Left kidney (tissue), 1 donor: ENCODE measurements at regions not wholly inside any gene's neighbourhood (a gene's known extent, or its start where the extent isn't known, plus 50 kb on each side); places are given as distances from the start of the nearest gene placed in this dataset.

Experiments used
- DNase-seq: peaks from one replicate; pipeline ENCODE4 v3.0.0-alpha.2; 2013

GRCh38 chr14:53807542-53807941, 149.1 kb downstream of the BMP4 start:
- DNase-seq, result no peak

DNA sequence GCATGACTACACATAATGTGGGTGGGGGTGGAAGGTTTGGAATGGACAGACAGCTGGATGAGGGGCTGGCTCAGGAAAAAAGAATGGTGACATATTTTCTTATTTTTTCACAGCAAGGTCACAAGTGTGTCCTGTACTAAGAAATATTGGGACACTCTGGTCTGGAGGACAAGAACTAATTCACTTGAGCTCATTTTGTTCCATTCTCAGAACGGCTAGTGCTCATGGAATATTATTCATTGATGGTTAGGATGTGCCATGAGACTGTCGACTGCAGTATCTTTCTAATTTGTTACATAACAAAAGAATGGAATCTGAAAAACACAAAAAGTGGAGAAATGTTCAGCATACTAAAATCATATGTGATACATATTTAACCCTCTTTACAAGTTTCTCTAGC, 149.5 kb downstream of the BMP4 start:
- no peak for DNase-seq

GRCh38 chr14:53796734-53797133, 159.9 kb downstream of the BMP4 start:
- no peak for DNase-seq

GRCh38 chr14:53793790-53794505, 162.7 kb downstream of the BMP4 start:
- DNase-seq, result no peak

GRCh38 chr14:53792909-53793308, 163.7 kb downstream of the BMP4 start:
- no peak for DNase-seq

DNA sequence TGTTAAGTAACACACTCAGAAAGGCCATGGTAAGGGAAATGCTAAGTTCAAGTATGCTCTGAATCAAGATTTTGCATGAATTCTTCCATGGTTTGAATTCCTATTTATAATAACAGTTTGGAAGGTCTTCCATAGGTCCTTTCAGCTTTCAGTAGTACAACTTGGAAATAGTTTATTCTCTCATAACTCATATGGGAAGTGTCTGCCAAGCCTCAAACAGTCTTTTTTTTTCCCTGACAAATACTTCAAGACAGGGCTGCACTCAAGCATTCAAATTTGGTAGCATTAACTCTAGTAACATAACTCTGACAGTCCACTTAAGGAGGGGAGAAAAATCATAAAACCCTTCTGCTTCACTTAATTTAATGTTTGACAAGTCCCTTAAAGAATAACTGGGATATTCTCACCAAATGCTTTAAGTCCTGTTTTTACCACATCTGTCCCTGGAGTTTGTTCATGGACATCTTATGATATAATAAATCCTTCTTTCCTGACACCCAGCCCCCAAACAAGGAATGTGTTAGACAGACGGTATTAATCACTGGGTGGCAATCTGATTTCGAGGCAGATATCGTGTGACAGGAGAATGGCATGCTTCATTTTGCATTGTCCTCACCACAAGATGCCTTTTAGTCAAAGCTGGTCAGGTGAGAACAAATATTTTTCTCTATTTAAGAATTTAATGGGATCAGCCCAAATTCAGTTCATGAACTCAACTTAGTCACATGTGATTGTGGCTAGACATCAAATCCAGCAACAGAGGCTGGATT, 165.7 kb downstream of the BMP4 start:
- DNase-seq, result no peak

GRCh38 chr14:53788566-53788965, 168.1 kb downstream of the BMP4 start:
- DNase-seq, result no peak

- no peak for DNase-seq
Measured at GRCh38 chr14:53786045-53786444, 170.6 kb downstream of the BMP4 start.

GRCh38 chr14:53784688-53785087, 171.9 kb downstream of the BMP4 start:
- no peak for DNase-seq

DNA sequence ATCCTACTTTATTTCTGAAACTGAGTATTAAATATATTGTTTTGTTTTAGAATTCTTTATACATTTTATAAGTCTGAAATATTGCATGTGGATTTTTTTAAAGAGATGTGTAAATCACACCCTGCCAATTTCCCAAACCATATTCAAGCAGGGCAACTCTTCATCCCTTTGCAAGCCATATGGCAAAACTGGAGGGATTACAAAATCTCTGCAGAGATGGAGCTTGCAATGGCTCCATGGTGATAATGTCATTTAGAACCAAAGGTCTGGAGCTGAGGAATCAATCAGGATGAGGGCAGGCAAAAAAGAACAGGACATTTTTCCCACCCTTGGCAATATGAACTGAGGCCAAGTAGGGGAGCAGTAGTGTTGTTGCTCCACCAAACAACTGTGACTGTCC, 173.4 kb downstream of the BMP4 start:
- DNase-seq, result no peak

- no peak for DNase-seq
Measured at GRCh38 chr14:53780051-53780555, 176.5 kb downstream of the BMP4 start.

DNA sequence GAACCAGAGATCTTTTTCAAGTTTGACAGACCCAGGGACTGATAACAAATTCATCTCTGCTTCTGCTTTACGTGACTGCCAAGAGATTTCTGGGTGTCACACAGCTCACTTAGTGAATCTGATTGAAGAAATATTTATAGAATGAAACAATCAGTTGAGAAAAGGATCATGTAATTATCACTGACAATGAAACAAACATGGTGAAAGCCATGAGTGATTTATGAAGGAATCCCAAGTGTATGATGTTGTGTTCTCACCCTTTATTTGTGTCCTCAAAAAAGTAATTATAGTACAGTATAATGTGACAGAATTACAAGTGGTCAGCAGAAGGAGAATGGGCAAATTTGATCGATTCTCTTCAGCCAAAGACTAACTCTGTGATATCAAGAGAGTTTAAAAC, 177.3 kb downstream of the BMP4 start:
- no peak for DNase-seq

DNA sequence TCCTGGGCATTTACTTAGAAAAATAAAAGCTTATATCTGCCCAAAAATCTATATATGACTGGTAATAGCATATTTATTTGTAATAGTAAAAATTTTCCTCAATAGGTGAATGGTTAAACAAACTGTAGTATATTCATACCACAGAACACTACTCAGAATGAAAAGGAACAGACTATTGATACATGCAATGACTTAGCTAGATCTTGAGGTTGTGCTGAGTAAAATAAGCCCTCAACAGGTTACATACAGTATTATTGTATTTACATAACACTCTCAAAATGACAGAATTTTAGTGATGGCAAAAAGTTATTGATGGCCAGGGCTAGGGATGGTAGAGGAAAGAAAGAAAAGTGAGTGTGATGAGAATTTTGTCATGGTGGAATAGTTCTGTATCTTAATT, 178.4 kb downstream of the BMP4 start:
- DNase-seq, result no peak

DNA sequence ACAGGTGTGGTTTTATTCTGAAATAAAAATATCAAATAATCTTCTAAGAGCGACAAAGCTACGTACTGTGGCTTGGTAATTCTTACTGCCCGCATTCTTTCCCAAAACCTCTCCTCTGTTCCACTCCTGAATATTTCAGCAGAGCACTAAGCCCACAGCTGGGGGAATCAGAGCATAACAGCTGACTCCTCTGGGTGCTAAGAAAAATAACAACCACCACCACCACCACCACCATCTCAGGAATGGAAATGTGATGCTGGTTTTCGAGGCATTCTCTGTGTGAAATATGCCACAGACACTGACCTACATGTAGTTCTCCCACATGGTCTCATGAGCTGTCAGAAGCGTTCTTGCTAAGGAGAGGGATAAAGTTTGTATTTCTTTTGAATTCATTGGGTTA, 183.7 kb downstream of the BMP4 start:
- no peak for DNase-seq

DNA sequence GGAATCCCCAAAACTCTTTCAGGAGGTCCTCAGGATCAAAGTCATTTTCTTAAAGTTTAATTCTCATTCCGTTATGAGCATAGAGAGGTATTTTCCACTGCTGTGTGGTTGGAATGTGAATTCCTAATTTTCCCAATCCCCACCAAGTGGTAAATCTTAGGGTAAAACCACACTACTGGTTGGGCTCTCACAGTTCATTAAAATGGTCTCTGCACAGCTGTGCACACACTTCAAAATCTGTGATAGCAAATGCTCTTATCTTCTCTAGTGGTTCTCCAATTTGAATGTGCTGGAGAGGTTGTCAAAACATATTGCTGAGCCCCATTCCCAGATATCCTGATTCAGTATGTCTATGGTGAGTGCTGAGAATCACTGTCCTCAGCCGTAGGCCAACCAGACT, 189.1 kb downstream of the BMP4 start:
- DNase-seq, result no peak

GRCh38 chr14:53766601-53767000, 190.0 kb downstream of the BMP4 start:
- DNase-seq, result no peak

- no peak for DNase-seq
Measured at GRCh38 chr14:53766106-53766505, 190.5 kb downstream of the BMP4 start.

GRCh38 chr14:53764846-53765245, 191.8 kb downstream of the BMP4 start:
- DNase-seq, result no peak

DNA sequence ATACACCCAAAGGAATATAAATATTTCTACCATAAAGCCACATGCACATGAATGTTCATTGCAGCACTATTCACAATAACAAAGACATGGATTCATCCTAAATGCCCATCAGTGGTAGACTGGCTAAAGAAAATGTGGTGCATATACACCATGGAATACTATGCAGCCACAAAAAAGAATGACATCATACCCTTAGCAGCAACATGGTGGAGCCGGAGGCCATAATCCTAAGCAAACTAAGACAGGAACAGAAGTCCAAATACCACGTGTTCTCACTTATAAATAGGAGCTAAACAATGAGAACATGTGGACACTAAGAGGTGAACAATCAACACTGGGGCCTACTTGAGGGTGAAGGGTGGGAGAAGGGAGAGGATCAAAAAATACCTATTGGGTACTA, 198.5 kb downstream of the BMP4 start:
- no peak for DNase-seq

DNA sequence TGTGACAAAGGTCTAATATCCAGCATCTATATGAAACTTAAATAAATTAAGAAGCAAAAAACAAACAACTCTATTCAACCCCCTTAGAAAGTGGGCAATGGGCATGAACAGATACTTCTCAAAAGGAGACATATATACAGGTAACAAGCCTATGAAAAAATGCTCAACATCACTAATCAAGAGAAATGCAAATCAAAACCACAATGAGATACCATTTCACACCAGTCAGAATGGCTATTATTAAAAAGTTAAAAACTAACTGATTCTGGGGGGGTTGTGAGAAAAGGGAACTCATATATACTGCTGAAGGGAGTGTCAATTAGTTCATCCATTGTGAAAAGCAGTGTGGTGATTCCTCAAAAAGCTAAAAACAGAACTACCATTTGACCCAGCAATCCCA, 198.9 kb downstream of the BMP4 start:
- no peak for DNase-seq

DNA sequence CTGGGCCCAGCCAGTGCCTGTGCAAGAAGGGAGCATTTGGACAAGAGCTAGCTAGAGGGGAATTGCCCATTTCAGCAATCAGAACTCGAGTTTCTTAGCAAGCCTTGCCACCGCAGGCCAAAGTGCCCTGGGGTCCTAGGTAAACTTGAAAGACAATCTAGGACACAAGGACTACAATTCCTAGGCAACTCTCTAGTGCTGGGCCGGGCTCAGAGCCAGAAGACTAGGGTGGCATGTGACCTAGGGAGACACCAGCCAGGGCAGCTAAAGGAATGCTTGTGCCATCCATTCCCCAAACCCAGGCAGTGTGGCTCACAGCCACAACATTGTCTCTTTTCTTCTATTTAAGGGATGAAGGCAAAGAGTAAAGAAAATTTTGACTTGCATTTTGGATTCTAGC, 205.0 kb downstream of the BMP4 start:
- no peak for DNase-seq

DNA sequence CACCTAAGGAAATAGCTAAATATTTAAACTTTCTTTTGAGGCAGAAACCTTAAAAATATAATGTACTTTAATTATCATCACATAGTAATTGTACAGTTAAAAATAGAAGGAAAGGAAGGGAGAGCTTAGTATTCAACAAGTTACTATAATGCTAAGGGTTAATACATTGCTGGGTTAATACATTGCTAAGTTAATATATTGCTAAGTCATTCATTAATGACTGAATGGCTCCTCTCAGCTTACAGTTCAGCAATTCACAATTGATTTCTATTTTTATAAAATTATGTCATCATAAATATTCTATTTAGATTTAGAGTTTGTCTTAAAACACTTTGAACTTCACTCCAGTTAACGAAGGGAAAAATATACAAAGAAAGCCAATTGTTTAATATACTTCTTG, 207.9 kb downstream of the BMP4 start:
- peak; percentile 18 for DNase-seq

GRCh38 chr14:53744857-53745256, 211.8 kb downstream of the BMP4 start:
- DNase-seq, result no peak

- no peak for DNase-seq
Measured at GRCh38 chr14:53743371-53743770, 213.3 kb downstream of the BMP4 start.
